ENCODE measurements at regions not wholly inside any gene's neighbourhood (a gene's known extent, or its start where the extent isn't known, plus 50 kb on each side); places are given as distances from the start of the nearest gene placed in this dataset.

DNA sequence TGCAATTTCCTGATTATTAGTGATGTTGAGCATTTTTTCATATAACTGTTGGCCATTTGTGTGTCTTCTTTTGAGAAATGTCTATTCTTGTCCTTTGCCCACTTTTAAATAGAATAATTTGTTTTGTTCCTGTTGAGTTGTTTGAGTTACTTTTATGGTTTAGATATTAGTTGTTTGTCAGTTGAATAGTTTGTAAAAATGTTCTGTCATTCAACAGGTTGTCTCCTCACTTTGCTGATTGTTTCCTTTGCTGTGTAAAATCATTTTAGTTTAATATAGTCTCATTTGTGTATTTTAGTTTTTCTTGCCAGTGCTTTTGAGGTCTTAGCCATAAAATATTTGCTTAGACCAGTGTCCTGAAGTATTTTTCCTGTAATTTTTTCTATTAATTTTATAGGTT, 181.8 kb upstream of the GLRA2 start:
- TF ChIP-seq POLR2A (IDR thresholded peaks at IDR 0.05; ENCODE audit: low read depth, low read length): no peak
- no peak for TF ChIP-seq POLR2AphosphoS5 (IDR thresholded peaks at IDR 0.05; ENCODE audit: low read depth, low read length)
- TF ChIP-seq TAF1 (IDR thresholded peaks at IDR 0.05; ENCODE audit: borderline replicate concordance, low read depth, low read length): no peak

Data from GM12892 (cell line).